Ovary (tissue), 7 donors: ENCODE measurements at regions not wholly inside any gene's neighbourhood (a gene's known extent, or its start where the extent isn't known, plus 50 kb on each side); places are given as distances from the start of the nearest gene placed in this dataset.

ENCODE experiments used
- DNase-seq, 5 donors: peaks; one replicate each; pipeline ENCODE4 v3.0.0-alpha.2; 2019 to 2020
- H3K27ac ChIP-seq, 2 donors: fragments of 200-600 bp; one replicate each; pipeline versions ENCODE4 v1.5.1 to v1.8.0; 2019 to 2022
- H3K27me3 ChIP-seq: fragments of 200-600 bp; one replicate; pipeline ENCODE4 v1.8.0; 2022
- H3K36me3 ChIP-seq: fragments of 200-600 bp; sonication (generic); one replicate; pipeline ENCODE4 v1.5.1; 2019
- H3K4me1 ChIP-seq: one replicate; pipeline ENCODE4 v1.8.1; 2013; ENCODE audit warnings: mild to moderate bottlenecking, moderate library complexity; ENCODE audit not compliant: insufficient read depth
- H3K4me3 ChIP-seq: fragments of 200-600 bp; sonication (generic); one replicate; pipeline ENCODE4 v1.5.1; 2017
- H3K9me3 ChIP-seq, 2 donors: fragments of 200-600 bp in 1 of 2; sonication (generic) in 1 of 2; one replicate each; pipeline versions ENCODE4 v1.5.1 to v1.8.1; 2013 to 2019; ENCODE audit warnings: mild to moderate bottlenecking in 1 of 2, moderate library complexity in 1 of 2
- CTCF ChIP-seq, 3 donors: fragments of 450-650 bp in 2 of 3; fragments of 200-600 bp in 1 of 3; IDR thresholded peaks; one replicate each; pipeline versions ENCODE4 v1.5.1 to v1.8.0; 2016 to 2022; ENCODE audit warnings: antibody characterized with exemption in 3 of 3, mild to moderate bottlenecking in 1 of 3
- EP300 ChIP-seq: sonication (generic); formaldehyde crosslinking; IDR thresholded peaks from one replicate; pipeline ENCODE4 v1.6.1; 2017; ENCODE audit warnings: antibody characterized with exemption
- POLR2A ChIP-seq: fragments of 450-650 bp; IDR thresholded peaks from one replicate; pipeline ENCODE4 v1.6.1; 2017; ENCODE audit warnings: antibody characterized with exemption, mild to moderate bottlenecking, moderate library complexity
- WGBS, 3 donors: extraction: QIAGEN DNeasy Blood & Tissue Kit in 1 of 3; methylation state at CpG; one replicate each; pipeline versions ENCODE4 v1.1.5 to v1.1.7; 2013 to 2017; 5-methylcytosine and 5-hydroxymethylcytosine counted together
- intact Hi-C, 4 donors: fragments of 100-400 bp; cut with DNase I; formaldehyde crosslinking; loops; one replicate each; pipeline versions ENCODE4 v1.11.0 to v1.15.1; 2022 to 2023
- donor health status: DM: no; HTN: no; CAD: no; lungs with moderate emphysema.
- donor health status: DM: no; HTN: no; CAD: no.
- donor health status: Bipolar disorder and iron deficiency.
- donor health status: DM: no; HTN: no; CAD: no.
- donor health status: DM: yes; HTN: yes; CAD: no.

GRCh38 chrX:40478474-40479065, 102.2 kb upstream of the ATP6AP2 start:
- DNase-seq: no peak
- no peak overlapping the region for H3K4me3 ChIP-seq
- intact Hi-C loops: no loop called here
- no peaks in the 10 kb centered on the region for H3K27me3 ChIP-seq
- no peaks in the 10 kb centered on the region for H3K9me3 ChIP-seq
- no peaks in the 10 kb centered on the region for H3K36me3 ChIP-seq
- no peak for TF ChIP-seq CTCF (IDR thresholded peaks at IDR 0.05)
- no peak for TF ChIP-seq POLR2A
- TF ChIP-seq EP300: no peak
- H3K27ac ChIP-seq: no peak overlapping the region
- H3K4me1 ChIP-seq: no peaks in the 10 kb centered on the region
- 68 to 90% (median 85%) methylated on average over 2 of the region's 2 CpGs for WGBS, 3 donors

- Histone ChIP-seq H3K4me1 (peaks cover 2% of the 10 kb centered on the region), H3K9me3 (no peaks in the 10 kb centered on the region), H3K27ac (no peak overlapping the region), H3K36me3 (no peaks in the 10 kb centered on the region), H3K27me3 (no peaks in the 10 kb centered on the region), H3K4me3 (no peak overlapping the region)
- no peak for DNase-seq
- WGBS, 3 donors: 77 to 90% (median 77%) methylated on average over 7 of the region's 7 CpGs
- intact Hi-C loops: no loop called here
- TF ChIP-seq POLR2A (no peak), EP300 (no peak), CTCF (IDR thresholded peaks at IDR 0.05) (no peak)
Measured at GRCh38 chrX:40476958-40477357, 103.8 kb upstream of the ATP6AP2 start.

GRCh38 chrX:40474645-40475044, 106.1 kb upstream of the ATP6AP2 start:
- H3K27ac ChIP-seq: no peak overlapping the region
- H3K36me3 ChIP-seq: no peaks in the 10 kb centered on the region
- TF ChIP-seq POLR2A: no peak
- TF ChIP-seq EP300: no peak
- no peak for TF ChIP-seq CTCF (IDR thresholded peaks at IDR 0.05)
- DNase-seq: no peak
- peaks cover 2% of the 10 kb centered on the region for H3K4me1 ChIP-seq
- intact Hi-C loops: no loop called here
- no peak overlapping the region for H3K4me3 ChIP-seq
- H3K9me3 ChIP-seq: no peaks in the 10 kb centered on the region
- WGBS, 3 donors: 43 to 47% (median 46%) methylated on average over 9 of the region's 9 CpGs
- no peaks in the 10 kb centered on the region for H3K27me3 ChIP-seq

- H3K36me3 ChIP-seq: no peaks in the 10 kb centered on the region
- 29 to 32% (median 30%) methylated on average over 14 of the region's 14 CpGs for WGBS, 3 donors
- no peak for DNase-seq
- intact Hi-C loops: no loop called here
- peaks cover 2% of the 10 kb centered on the region for H3K4me1 ChIP-seq
- H3K9me3 ChIP-seq: no peaks in the 10 kb centered on the region
- H3K4me3 ChIP-seq: no peak overlapping the region
- no peak for TF ChIP-seq CTCF (IDR thresholded peaks at IDR 0.05)
- TF ChIP-seq POLR2A: no peak
- no peak for TF ChIP-seq EP300
- no peaks in the 10 kb centered on the region for H3K27me3 ChIP-seq
- no peak overlapping the region for H3K27ac ChIP-seq
Measured at GRCh38 chrX:40474205-40474626, 106.6 kb upstream of the ATP6AP2 start.
